Osteocyte (in vitro differentiated cells): ENCODE measurements at regions not wholly inside any gene's neighbourhood (a gene's known extent, or its start where the extent isn't known, plus 50 kb on each side); places are given as distances from the start of the nearest gene placed in this dataset.

Source experiments
- DNase-seq: peaks from one replicate; pipeline ENCODE4 v3.0.0; 2021; ENCODE audit warnings: mixed read lengths; ENCODE audit not compliant: unreplicated experiment; ENCODE audit errors: extremely low spot score
- H3K27ac Mint-ChIP-seq: one replicate; pipeline ENCODE4 v1.8.0; 2021; ENCODE audit warnings: mild to moderate bottlenecking, mixed read lengths; ENCODE audit not compliant: unreplicated experiment
- H3K27me3 Mint-ChIP-seq: one replicate; pipeline ENCODE4 v1.8.0; 2021; ENCODE audit warnings: mixed read lengths; ENCODE audit not compliant: unreplicated experiment
- H3K36me3 Mint-ChIP-seq: one replicate; pipeline ENCODE4 v1.8.0; 2021; ENCODE audit warnings: mixed read lengths; ENCODE audit not compliant: unreplicated experiment
- H3K4me1 Mint-ChIP-seq: one replicate; pipeline ENCODE4 v1.8.0; 2021; ENCODE audit warnings: mixed read lengths; ENCODE audit not compliant: unreplicated experiment
- H3K4me3 Mint-ChIP-seq: one replicate; pipeline ENCODE4 v1.8.0; 2021; ENCODE audit warnings: mild to moderate bottlenecking, moderate library complexity, mixed read lengths; ENCODE audit not compliant: unreplicated experiment
- H3K9me3 Mint-ChIP-seq: one replicate; pipeline ENCODE4 v1.8.0; 2021; ENCODE audit warnings: mixed read lengths; ENCODE audit not compliant: unreplicated experiment
- TF ChIP-seq, protein P1 (sequence below): fragments of 200-600 bp; sonication (generic); IDR thresholded peaks from 2 replicates; pipeline ENCODE4 v1.5.0; 2021; ENCODE audit warnings: antibody characterized with exemption, mild to moderate bottlenecking, moderate library complexity

DNA sequence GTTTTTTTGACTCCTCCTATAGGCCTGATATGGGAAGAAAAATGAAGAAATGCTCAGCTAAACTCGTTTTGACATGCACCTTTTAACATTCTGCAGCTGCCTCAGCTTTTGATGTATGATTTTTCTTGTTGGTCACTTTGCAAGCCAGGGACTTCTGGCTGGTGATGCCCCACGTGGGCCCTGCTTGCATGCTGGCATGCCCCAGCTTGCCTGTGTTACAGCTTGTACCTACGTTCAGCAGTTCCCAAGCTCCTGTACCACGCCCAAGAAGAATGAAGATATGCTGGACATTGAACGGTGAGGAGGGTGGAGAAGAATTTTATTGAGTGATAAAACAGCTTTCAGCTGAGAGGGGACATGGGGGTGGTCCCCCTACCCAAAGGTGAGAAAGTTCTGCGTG lies 245.6 kb upstream of the FZD8 start:
- no peaks in the 10 kb centered on the region for H3K36me3 Mint-ChIP-seq
- TF ChIP-seq, protein P1, sequence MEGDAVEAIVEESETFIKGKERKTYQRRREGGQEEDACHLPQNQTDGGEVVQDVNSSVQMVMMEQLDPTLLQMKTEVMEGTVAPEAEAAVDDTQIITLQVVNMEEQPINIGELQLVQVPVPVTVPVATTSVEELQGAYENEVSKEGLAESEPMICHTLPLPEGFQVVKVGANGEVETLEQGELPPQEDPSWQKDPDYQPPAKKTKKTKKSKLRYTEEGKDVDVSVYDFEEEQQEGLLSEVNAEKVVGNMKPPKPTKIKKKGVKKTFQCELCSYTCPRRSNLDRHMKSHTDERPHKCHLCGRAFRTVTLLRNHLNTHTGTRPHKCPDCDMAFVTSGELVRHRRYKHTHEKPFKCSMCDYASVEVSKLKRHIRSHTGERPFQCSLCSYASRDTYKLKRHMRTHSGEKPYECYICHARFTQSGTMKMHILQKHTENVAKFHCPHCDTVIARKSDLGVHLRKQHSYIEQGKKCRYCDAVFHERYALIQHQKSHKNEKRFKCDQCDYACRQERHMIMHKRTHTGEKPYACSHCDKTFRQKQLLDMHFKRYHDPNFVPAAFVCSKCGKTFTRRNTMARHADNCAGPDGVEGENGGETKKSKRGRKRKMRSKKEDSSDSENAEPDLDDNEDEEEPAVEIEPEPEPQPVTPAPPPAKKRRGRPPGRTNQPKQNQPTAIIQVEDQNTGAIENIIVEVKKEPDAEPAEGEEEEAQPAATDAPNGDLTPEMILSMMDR = no peak
- no peak overlapping the region for H3K4me3 Mint-ChIP-seq
- H3K4me1 Mint-ChIP-seq = no peaks in the 10 kb centered on the region
- no peak overlapping the region for H3K27ac Mint-ChIP-seq
- H3K9me3 Mint-ChIP-seq = no peaks in the 10 kb centered on the region
- DNase-seq = no peak
- peaks cover 7% of the 10 kb centered on the region for H3K27me3 Mint-ChIP-seq

GRCh38 chr10:35885076-35885475 lies 243.0 kb upstream of the FZD8 start:
- no peak overlapping the region for H3K27ac Mint-ChIP-seq
- H3K36me3 Mint-ChIP-seq = no peaks in the 10 kb centered on the region
- H3K9me3 Mint-ChIP-seq = no peaks in the 10 kb centered on the region
- TF ChIP-seq, protein P1 = no peak
- H3K27me3 Mint-ChIP-seq = peaks cover 13% of the 10 kb centered on the region
- DNase-seq = no peak
- no peaks in the 10 kb centered on the region for H3K4me1 Mint-ChIP-seq
- H3K4me3 Mint-ChIP-seq = no peak overlapping the region

- no peak overlapping the region for H3K27ac Mint-ChIP-seq
- TF ChIP-seq, protein P1 = no peak
Observed at GRCh38 chr10:35884657-35885071, 242.6 kb upstream of the FZD8 start.

DNA sequence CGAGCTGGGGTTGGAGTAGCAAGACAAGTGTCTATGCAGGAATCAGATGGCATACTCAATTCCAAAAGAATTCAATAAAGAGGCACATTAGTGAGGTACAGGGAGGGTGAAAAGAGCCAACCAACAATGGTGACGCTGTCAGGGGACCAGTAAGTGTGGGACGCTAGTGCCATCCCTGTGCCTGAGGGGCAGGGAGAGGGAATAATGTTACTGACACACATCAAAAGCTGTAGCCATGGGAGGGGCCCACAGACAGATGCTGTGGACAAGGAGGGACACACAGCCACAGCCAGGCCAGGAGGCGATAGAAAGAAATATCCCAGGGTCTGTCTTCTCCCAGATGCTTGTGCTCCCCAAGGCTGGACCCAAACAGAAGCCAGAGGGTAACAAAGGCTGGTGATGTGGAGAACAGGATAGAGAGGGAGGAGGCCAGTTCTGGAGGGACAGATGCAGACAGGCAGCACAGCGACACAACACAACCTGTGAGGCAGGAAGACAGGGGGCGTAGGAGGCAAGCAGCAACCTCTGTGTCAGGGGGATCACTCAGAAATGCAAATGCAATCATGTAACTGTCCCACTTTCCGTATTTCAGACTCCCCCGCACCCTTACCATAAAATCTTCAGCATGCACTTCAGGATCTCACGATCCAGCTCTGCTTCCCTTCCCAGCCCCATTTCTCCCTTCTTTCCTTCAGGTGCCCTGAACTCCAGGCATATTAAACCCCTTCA lies 240.5 kb upstream of the FZD8 start:
- no peaks in the 10 kb centered on the region for H3K9me3 Mint-ChIP-seq
- H3K4me3 Mint-ChIP-seq = no peak overlapping the region
- no peaks in the 10 kb centered on the region for H3K36me3 Mint-ChIP-seq
- no peak for DNase-seq
- H3K27ac Mint-ChIP-seq = no peak overlapping the region
- TF ChIP-seq, protein P1 = peak; percentile 14
- peaks cover 13% of the 10 kb centered on the region for H3K27me3 Mint-ChIP-seq
- no peaks in the 10 kb centered on the region for H3K4me1 Mint-ChIP-seq

More at GRCh38 chr10:35884657-35885071, 242.6 kb upstream of the FZD8 start:
- Mint-ChIP-seq H3K27me3 (peaks cover 13% of the 10 kb centered on the region), H3K36me3 (no peaks in the 10 kb centered on the region), H3K9me3 (no peaks in the 10 kb centered on the region), H3K4me3 (no peak overlapping the region), H3K4me1 (no peaks in the 10 kb centered on the region)
- DNase-seq = no peak

DNA sequence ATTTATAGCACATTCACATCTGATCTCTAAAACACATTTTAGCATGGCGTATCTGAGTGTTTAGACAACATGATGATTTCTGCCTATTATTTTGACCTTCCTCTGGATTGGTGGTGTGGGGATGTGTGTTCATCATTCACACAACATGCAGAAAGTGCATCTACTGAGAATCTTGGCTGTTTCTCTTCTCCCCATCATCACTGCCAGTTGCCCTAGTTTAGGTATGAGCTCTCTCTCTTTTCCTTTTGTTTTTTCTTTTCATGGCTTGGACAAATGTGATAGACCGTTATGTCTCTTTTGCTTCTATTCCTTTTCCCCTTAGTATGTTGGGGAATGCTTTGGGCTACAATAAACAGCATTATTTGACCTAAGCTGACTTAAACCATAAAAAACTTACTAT lies 239.2 kb upstream of the FZD8 start:
- H3K27me3 Mint-ChIP-seq = peaks cover 13% of the 10 kb centered on the region

More for the DNA sequence above, 239.2 kb upstream of the FZD8 start:
- no peak for DNase-seq
- TF ChIP-seq, protein P1 = no peak
- Mint-ChIP-seq H3K4me1 (peaks cover 2% of the 10 kb centered on the region), H3K27ac (no peak overlapping the region), H3K9me3 (no peaks in the 10 kb centered on the region), H3K4me3 (no peak overlapping the region), H3K36me3 (no peaks in the 10 kb centered on the region)
